Urinary bladder (tissue), 3 donors: ENCODE measurements at regions not wholly inside any gene's neighbourhood (a gene's known extent, or its start where the extent isn't known, plus 50 kb on each side); places are given as distances from the start of the nearest gene placed in this dataset.
"Not testable (repeated sequence)": the region's sequence is repeated elsewhere in the genome, so short reads cannot be mapped to it uniquely, and the experiment has no call there.

ENCODE experiments used
- DNase-seq: peaks from one replicate; pipeline ENCODE4 v3.0.0-alpha.2; 2015; ENCODE audit errors: extremely low spot score
- H3K27ac ChIP-seq: one replicate; pipeline ENCODE4 v1.5.1; 2013; ENCODE audit warnings: low read depth, mild to moderate bottlenecking, moderate library complexity
- H3K36me3 ChIP-seq: one replicate; pipeline ENCODE4 v1.6.1; 2013; ENCODE audit warnings: mild to moderate bottlenecking, moderate library complexity; ENCODE audit not compliant: insufficient read depth
- H3K4me1 ChIP-seq: one replicate; pipeline ENCODE4 v1.6.1; 2013; ENCODE audit warnings: mild to moderate bottlenecking, moderate library complexity; ENCODE audit not compliant: insufficient read depth
- H3K4me3 ChIP-seq: one replicate; pipeline ENCODE4 v1.5.1; 2013; ENCODE audit warnings: low read depth, low read length
- WGBS: extraction: QIAGEN DNeasy Blood & Tissue Kit; methylation state at CpG from one replicate; pipeline ENCODE4 v1.1.7; 2013; 5-methylcytosine and 5-hydroxymethylcytosine counted together
- donor health status: healthy with polysubstance abuse.
- donor health status: healthy.

DNA sequence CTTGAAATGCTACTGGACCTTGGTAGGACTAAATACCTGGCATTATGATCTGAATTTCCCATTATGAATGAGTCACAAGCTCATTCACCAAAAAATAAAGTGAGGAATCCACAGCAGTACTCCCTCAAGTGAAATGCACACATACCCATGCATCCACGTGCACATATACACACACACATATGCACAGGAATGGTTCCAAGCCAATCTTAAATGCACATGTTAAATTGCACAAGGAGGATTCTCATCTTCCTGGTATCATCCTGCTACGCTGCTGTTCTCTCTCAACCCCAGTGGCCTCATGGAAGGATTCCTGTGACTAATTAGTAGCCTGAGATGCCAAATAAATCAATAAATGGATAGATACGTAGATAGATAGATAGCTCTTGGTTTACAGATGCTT, 132.1 kb upstream of the KLF12 start:
- H3K27ac ChIP-seq: no peak overlapping the region
- H3K4me1 ChIP-seq: no peaks in the 10 kb centered on the region
- DNase-seq: no peak
- 82% methylated on average over 3 of the region's 3 CpGs for WGBS
- no peaks in the 10 kb centered on the region for H3K36me3 ChIP-seq
- H3K4me3 ChIP-seq: no peak overlapping the region

DNA sequence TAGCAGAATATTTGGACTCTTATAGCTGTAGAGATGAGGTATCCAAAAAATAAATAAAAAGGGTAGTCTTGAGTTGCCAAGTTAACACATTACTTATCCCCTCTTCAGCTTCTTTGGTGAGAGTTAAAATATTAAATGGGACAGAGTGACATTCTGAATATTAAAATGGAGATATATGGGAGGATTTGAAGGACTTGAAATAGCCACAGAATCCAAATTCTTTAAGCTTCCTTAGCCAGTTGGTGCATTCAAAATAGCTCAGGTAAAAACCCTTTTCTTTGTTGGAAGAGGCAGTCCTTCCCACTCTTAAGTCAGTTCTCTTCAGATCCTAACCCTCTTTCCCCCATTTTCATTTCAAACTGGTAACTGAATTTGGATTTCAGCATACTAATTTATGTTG, 130.1 kb upstream of the KLF12 start:
- H3K36me3 ChIP-seq: no peaks in the 10 kb centered on the region

DNA sequence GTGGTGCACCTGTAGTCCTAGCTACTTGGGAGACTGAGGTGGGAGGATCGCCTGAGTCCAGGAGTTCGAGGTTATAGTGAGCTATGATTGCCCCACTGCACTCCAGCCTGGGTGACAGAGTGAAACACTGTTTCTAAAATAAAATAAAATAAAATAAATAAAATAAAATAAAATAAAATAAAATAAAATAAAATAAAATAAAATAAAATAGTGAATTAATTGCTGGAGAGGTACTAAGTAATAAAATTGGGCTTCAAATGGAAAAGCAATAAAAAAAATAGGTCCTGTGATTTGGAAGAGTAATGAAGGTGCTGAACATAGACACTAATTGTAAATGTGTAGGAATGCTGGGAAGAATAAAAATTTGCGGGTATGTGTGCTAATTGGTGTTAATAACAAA, 126.2 kb upstream of the KLF12 start:
- H3K4me3 ChIP-seq, H3K36me3 ChIP-seq, H3K27ac ChIP-seq, DNase-seq, H3K4me1 ChIP-seq: not testable (repeated sequence)
- over 99% methylated on average over 3 of the region's 3 CpGs for WGBS

More for the DNA sequence above, 130.1 kb upstream of the KLF12 start:
- DNase-seq: no peak
- H3K4me3 ChIP-seq: no peak overlapping the region
- H3K27ac ChIP-seq: no peak overlapping the region
- H3K4me1 ChIP-seq: no peaks in the 10 kb centered on the region

DNA sequence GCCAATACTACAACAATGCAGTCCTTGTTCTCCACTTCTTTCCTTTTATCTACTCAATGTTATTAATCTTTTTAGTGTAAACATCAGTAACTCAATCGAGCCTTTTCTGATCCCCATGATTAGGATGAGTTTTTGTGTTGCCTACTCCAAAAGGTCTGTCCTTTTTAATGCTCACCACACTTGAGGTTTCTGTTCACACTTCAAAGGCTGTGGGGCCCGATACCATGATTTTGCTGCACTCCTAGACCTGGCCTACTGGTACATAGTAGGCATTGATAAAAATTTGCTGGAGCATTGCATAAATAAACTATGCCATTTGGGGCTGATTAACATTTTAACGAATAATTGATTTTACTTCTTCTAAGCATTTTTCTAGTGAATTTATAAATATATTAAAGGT, 125.4 kb upstream of the KLF12 start:
- 70% methylated on average over 3 of the region's 3 CpGs for WGBS
- Histone ChIP-seq H3K4me3 (no peak overlapping the region), H3K36me3 (no peaks in the 10 kb centered on the region), H3K27ac (no peak overlapping the region), H3K4me1 (no peaks in the 10 kb centered on the region)
- no peak for DNase-seq

DNA sequence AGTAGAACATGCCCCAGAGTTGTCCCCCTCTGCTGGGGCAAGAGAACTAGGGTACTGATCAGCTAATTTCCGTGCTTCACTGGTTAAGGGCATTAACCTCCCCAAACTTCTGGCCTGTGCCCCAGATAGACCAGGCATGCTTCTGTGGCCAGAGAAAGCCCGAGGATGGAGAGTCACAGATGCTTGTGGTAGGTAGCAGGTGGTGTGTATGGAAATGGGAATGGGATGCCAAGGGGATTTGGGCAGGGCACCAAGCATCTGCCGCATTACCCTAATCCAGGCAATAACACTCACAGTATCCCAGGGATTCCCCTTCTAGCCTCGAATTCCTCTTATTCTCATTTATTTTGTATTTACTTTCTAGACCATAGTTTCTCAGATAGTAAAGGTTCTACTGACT, 124.8 kb upstream of the KLF12 start:
- H3K36me3 ChIP-seq: no peaks in the 10 kb centered on the region
- WGBS: 89% methylated on average over 4 of the region's 4 CpGs
- no peak overlapping the region for H3K4me3 ChIP-seq
- DNase-seq: no peak
- H3K27ac ChIP-seq: no peak overlapping the region
- no peaks in the 10 kb centered on the region for H3K4me1 ChIP-seq

DNA sequence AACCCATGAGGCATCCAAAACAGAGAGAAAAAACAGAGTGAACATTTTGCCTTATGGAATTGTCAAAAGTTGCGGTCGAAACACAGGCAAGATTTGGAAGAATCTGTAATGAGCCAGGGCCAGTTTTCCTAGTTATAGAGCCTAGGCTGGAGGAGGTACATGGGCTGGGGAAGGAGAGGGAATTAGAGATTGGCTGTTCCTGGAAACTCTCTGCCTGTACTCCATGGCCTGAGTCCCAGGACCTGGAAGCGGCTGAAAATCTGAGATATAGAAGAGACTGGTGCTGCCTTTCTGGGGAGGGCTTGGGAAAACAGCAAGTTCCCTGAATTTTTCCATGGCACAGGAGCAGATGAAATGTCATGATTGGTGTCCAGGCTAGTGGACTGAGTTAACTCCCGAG, 122.8 kb upstream of the KLF12 start:
- WGBS: 85% methylated on average over 4 of the region's 4 CpGs
- Histone ChIP-seq H3K36me3 (no peaks in the 10 kb centered on the region), H3K27ac (no peak overlapping the region), H3K4me1 (no peaks in the 10 kb centered on the region), H3K4me3 (no peak overlapping the region)
- DNase-seq: no peak

DNA sequence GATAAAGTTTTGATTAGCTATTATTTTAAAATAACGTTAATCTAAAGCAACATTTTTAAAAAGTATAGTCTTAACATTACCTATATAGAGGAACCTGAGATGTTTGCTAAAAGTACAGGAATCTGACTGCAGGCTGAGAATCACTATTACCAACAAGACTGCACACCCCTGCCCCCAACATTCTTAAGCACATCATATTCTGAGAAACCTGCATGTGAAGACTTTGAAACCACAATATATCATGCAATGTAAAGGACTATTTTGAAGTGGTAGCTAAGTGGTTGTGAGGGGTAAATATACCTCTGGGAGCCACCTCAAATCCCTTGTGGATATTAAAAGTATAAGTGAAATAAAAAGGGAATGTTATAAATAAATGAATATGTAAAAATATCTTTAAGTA, 119.0 kb upstream of the KLF12 start:
- 45% methylated on average over 1 of the region's 1 CpG for WGBS

DNA sequence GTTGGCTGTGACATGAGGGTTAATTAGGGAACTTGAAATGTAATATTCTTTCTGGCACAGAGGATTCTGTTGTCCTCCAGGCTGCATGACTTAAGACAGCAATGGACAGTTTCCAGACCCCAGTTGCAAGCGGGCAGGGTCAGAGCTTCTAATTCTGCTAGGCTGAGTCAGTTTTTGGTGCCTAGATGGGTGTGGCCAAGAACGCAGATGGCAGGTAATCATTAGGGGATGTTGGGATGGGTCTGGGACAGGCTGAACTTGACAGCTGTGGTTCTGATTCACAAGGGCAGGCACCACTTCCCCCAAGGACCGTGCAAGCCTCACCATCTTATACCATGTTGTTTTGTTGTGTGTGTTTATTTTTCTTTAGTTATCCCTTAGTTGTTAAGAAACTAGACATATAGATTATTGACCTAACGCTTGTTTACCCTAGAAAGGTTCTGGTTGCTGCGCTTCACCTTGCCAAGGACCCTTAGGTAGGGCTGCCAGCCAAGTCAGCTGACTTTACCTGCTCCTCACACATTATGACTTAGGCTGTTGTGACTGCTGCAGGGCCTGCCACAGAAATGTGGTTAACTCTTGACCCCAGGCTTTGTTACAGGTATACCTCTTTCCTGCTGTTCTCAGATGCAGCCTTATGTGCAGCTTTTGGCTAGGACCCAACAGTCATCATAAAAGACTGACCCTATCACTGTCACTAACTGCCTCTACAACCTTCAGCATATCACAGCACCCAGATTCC, 117.7 kb upstream of the KLF12 start:
- no peak overlapping the region for H3K27ac ChIP-seq
- WGBS: 84% methylated on average over 5 of the region's 5 CpGs
- no peak overlapping the region for H3K4me3 ChIP-seq
- no peak for DNase-seq
- H3K36me3 ChIP-seq: no peaks in the 10 kb centered on the region
- H3K4me1 ChIP-seq: no peaks in the 10 kb centered on the region

More for the DNA sequence above, 119.0 kb upstream of the KLF12 start:
- DNase-seq: no peak
- Histone ChIP-seq H3K27ac (no peak overlapping the region), H3K36me3 (no peaks in the 10 kb centered on the region), H3K4me3 (no peak overlapping the region), H3K4me1 (no peaks in the 10 kb centered on the region)

DNA sequence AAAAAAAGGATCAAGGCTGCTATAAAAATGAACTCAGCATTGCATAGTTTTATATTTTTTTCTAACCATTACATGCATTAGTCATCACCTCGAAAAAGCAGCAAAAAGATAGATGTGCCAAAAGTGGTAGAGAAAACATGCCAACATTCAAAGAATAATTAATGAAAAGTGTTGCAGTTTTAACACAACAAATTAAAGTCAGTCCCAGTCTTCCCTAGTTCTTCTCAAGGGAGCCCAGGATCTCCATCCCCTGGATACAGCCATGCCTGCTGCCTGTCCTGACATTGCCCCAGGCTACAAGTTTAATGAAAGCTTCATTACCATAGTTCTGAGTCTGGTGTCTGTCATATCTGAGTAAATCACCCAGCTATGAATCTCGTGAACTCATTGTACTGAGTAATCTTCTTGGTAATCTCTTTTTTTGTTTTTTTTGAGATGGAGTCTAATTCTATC, 116.6 kb upstream of the KLF12 start:
- no peak overlapping the region for H3K4me3 ChIP-seq
- no peaks in the 10 kb centered on the region for H3K36me3 ChIP-seq
- DNase-seq: no peak
- no peak overlapping the region for H3K27ac ChIP-seq
- no peaks in the 10 kb centered on the region for H3K4me1 ChIP-seq
- WGBS: 63% methylated on average over 2 of the region's 2 CpGs

DNA sequence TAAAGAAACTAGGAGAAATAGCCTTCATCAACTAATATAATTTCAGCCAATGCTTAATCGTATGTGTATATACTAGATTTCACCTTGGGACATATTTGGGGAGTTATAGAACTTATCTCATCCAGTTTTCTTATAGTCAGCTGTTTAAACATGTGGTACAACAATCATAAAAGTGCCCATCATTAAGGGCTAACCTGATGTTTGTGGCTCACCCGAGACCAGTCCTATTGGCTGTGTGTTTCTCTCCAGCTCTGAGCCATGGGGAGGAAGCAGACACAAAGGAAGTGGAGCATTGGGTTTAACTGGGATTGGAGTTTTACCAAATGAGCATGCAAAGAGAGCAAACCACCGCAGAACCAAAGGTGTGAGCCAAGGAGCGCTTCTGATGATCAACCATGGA, 114.3 kb upstream of the KLF12 start:
- 95% methylated on average over 4 of the region's 4 CpGs for WGBS
- no peak overlapping the region for H3K27ac ChIP-seq
- H3K4me1 ChIP-seq: no peaks in the 10 kb centered on the region
- no peak for DNase-seq
- no peaks in the 10 kb centered on the region for H3K36me3 ChIP-seq
- H3K4me3 ChIP-seq: no peak overlapping the region

DNA sequence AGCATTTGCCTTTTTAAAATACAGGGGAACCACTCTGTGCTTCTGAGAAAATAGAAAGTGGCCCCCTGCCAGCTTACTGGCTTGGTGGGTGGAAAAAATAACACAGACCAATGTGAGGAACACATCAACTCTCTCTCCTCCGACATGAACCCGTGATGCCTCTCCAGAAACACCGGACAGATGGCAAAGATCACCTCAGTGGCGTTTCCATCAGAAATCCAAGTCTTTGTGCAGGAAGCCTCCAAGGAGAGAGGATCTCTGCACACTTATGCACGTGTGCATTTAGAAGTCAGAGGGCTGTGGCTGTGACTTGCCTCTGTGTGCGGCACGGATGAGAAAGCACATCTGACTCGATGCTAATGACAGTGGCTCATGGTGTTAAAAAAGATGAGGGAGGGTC, 112.3 kb upstream of the KLF12 start:
- WGBS: 34% methylated on average over 8 of the region's 8 CpGs
- no peak for DNase-seq
- H3K27ac ChIP-seq: no peak overlapping the region
- no peak overlapping the region for H3K4me3 ChIP-seq
- no peaks in the 10 kb centered on the region for H3K36me3 ChIP-seq
- no peaks in the 10 kb centered on the region for H3K4me1 ChIP-seq

DNA sequence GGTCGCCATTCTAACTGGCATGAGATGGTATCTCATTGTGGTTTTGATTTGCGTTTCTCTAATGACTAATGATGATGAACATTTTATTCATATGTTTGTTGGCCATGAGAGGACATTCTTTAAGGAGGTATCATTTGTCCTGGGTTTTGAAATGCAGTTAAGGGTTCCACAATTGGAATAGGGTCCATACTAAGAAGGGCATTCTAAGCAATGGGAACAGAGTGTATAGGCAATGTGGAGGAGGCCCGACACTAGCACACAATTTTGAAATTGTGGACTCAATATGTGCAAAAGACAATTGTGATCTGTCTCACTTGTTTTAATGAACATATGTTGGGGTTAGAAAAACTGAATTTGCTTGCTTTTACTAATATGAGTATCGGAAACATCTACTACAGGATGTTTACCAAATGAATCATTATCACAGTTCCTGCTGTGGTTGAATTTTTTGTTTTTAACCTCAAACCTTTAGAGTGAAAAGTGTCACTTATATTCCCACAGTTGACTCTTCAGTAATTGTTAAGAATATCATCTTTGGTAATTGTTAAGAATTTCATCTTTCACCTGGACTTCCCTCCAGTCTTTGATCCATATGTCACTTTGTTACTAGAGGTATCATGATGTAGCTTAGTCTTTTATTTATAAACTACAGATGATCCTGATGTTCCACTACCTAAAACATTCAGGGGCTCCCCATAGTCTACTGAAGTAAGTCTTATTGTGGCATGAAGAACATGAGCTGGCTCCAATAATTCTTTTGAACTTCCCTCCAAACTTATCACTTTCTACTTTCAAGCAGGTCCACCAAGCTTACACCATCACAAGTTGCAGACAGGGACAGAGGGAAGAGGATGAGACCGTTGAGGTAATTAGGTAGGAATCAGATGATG, 109.7 kb upstream of the KLF12 start:
- no peaks in the 10 kb centered on the region for H3K36me3 ChIP-seq
- 89% methylated on average over 5 of the region's 5 CpGs for WGBS
- no peak overlapping the region for H3K4me3 ChIP-seq
- no peak overlapping the region for H3K27ac ChIP-seq
- no peaks in the 10 kb centered on the region for H3K4me1 ChIP-seq
- DNase-seq: no peak

DNA sequence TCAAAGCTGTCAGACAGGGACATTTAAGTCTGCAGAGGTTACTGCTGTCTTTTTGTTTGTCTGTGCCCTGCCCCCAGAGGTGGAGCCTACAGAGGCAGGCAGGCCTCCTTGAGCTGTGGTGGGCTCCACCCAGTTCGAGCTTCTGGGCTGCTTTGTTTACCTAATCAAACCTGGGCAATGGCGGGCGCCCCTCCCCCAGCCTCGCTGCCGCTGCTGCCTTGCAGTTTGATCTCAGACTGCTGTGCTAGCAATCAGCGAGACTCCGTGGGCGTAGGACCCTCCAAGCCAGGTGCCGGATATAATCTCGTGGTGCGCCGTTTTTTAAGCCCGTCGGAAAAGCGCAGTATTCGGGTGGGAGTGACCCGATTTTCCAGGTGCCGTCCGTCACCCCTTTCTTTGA, 107.1 kb upstream of the KLF12 start:
- not testable (repeated sequence) for H3K4me3 ChIP-seq, H3K27ac ChIP-seq, DNase-seq, H3K36me3 ChIP-seq, H3K4me1 ChIP-seq
- 89% methylated on average over 13 of the region's 19 CpGs for WGBS

DNA sequence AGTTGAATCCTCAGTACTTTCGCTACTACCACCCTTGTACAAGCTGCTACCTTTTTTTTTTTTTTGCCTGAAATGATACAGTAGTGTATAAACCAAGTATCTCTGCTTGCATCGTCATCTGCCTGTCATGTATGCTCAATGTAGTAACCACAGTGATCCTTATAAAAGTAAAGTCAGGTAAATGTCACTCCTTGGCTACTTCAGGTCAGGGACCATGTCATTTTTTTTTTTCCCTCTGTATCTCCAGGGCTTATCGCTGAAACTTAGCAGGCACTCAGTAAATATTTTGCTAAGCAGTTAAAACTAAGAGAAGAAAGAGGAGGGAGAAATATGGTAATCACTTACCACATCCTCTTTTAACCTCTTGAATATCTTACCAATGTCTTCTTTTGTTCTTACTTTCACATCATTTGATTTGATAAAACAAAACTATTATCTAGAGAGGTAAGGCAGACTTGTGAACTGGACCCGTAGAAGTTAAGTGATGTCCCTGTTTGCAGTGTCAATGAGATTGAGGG, 96.8 kb upstream of the KLF12 start:
- DNase-seq: no peak
- WGBS: 84% methylated on average over 4 of the region's 4 CpGs
- H3K4me1 ChIP-seq: no peaks in the 10 kb centered on the region
- no peak overlapping the region for H3K4me3 ChIP-seq
- H3K36me3 ChIP-seq: no peaks in the 10 kb centered on the region
- H3K27ac ChIP-seq: no peak overlapping the region
